ENCODE measurements at regions not wholly inside any gene's neighbourhood (a gene's known extent, or its start where the extent isn't known, plus 50 kb on each side); places are given as distances from the start of the nearest gene placed in this dataset.
A peak's percentile ranks its signal among the peaks of the same experiment; 100 is the strongest.

GRCh38 chr3:67090474-67090873, 92.4 kb downstream of the KBTBD8 start:
- intact Hi-C loops (cut with micrococcal nuclease), result no loop called here
- ATAC-seq (ENCODE audit: low read depth), result peak; percentile 84

More at GRCh38 chr3:67090474-67090873, 92.4 kb downstream of the KBTBD8 start:
- Histone ChIP-seq H3K9ac (ENCODE audit: low read depth, low read length) (no peak overlapping the region), H4K20me1 (ENCODE audit: insufficient read depth, low read length) (no peaks in the 10 kb centered on the region), H2AK5ac (ENCODE audit: low read depth, low read length) (no peak overlapping the region), H3K9me1 (ENCODE audit: insufficient read depth, low read length) (no peaks in the 10 kb centered on the region), H3K79me1 (ENCODE audit: low read depth in 1 of 2, low read length in 2 of 2) (no peaks in the 10 kb centered on the region), H3K9me3 (ENCODE audit: control insufficient read depth, insufficient read depth, low read length) (no peaks in the 10 kb centered on the region), H2BK15ac (ENCODE audit: low read depth, low read length) (no peak overlapping the region; the same call in 2 of the 3 replicates), H3K4ac (ENCODE audit: low read depth, low read length) (no peak overlapping the region), H3K18ac (ENCODE audit: low read depth, low read length) (no peak overlapping the region; the same call in 1 of the 2 replicates), H3K23ac (ENCODE audit: low read depth, low read length) (no peak overlapping the region), H3K4me2 (ENCODE audit: low read depth, low read length) (no peak overlapping the region), H3K14ac (replicated peaks; ENCODE audit: low read depth, low read length) (0 out of 2 replicates have a peak overlapping the region, but pooled peaks have one; percentile 19), H3K4me3 (ENCODE audit: insufficient read depth, low read depth, low read length) (no peak overlapping the region), H2BK20ac (ENCODE audit: low read depth, low read length) (peak overlapping the region; percentile 39; the same call in 1 of the 2 replicates), H2BK120ac (ENCODE audit: low read depth, low read length) (no peak overlapping the region; the same call in 1 of the 2 replicates), H4K8ac (ENCODE audit: low read depth in 2 of 2, low read length in 2 of 2) (peak overlapping the region in 1 of 2 experiments; percentile 32; a peak in 1 of 4 replicates), H3K27ac (ENCODE audit: insufficient read depth, low read length) (no peak overlapping the region), H3K27me3 (ENCODE audit: control insufficient read depth, insufficient read depth, low read length) (no peaks in the 10 kb centered on the region), H4K5ac (ENCODE audit: low read depth, low read length) (no peak overlapping the region), H2AK9ac (replicated peaks; ENCODE audit: low read depth, low read length, poor library complexity) (no peak overlapping the region), H3K56ac (ENCODE audit: extremely low read depth, insufficient read depth, low read length) (no peak overlapping the region), H2BK5ac (ENCODE audit: low read depth, low read length, poor library complexity, severe bottlenecking) (peak overlapping the region; percentile 17), H4K91ac (ENCODE audit: insufficient read depth, low read depth, low read length) (no peak overlapping the region), H3K4me1 (ENCODE audit: control insufficient read depth, insufficient read depth, low read length) (peaks cover 3% of the 10 kb centered on the region; the same call in 1 of the 2 replicates), H3K36me3 (ENCODE audit: control insufficient read depth, insufficient read depth, low read length) (no peaks in the 10 kb centered on the region), H2AFZ (replicated peaks; ENCODE audit: low read length, poor library complexity) (no peak overlapping the region)
- DNase-seq, result peak; percentile 82
- CTCF ChIA-PET, result interaction anchor here (0.6 kb wide), 1 partner anchor 1815 kb away, joined by 3 read pairs; no protein-coding TSS in a partner anchor
- POLR2A ChIA-PET (ENCODE audit: unreplicated experiment), result no interaction called here
- TF ChIP-seq FOS (IDR thresholded peaks at IDR 0.05; ENCODE audit: low read depth, low read length), result 0 out of 2 replicates have a peak, but pooled peaks have one; percentile 25
- TF ChIP-seq MAZ (IDR thresholded peaks at IDR 0.05; ENCODE audit: borderline replicate concordance, low read depth, low read length), result no peak
- no peak for TF ChIP-seq ELK1 (IDR thresholded peaks at IDR 0.05; ENCODE audit: borderline replicate concordance, low read depth, low read length)
- no peak for TF ChIP-seq CHD1 (IDR thresholded peaks at IDR 0.05; ENCODE audit: low read depth, low read length)
- TF ChIP-seq RFX5 (IDR thresholded peaks at IDR 0.05; ENCODE audit: low read depth, low read length), result no peak
- no peak for TF ChIP-seq MXI1 (IDR thresholded peaks at IDR 0.05; ENCODE audit: borderline replicate concordance, low read depth, low read length)
- no peak for TF ChIP-seq BHLHE40 (IDR thresholded peaks at IDR 0.05; ENCODE audit: low read depth, low read length)
- peak; percentile 8; the same call in 1 of the 2 replicates for TF ChIP-seq CEBPB (IDR thresholded peaks at IDR 0.05; ENCODE audit: low read depth, low read length)
- TF ChIP-seq CTCF (conservative IDR thresholded peaks at IDR 0.05; ENCODE audit: low read depth, low read length), result no peak
- no peak for TF ChIP-seq SMC3 (IDR thresholded peaks at IDR 0.05; ENCODE audit: low read depth, low read length)
- BruUV-seq (replicated peaks), result no TSS peak
- in situ Hi-C loops (cut with MboI; ENCODE audit: low sequenced_read_pairs), result loop anchor here (10.0 kb wide), 1 partner anchor 116 kb away; no protein-coding TSS in a partner anchor
- dilution Hi-C loops (cut with HindIII; ENCODE audit: low sequenced_read_pairs, unreplicated experiment), result no loop called here
